Fibroblast of villous mesenchyme (primary cell): ENCODE measurements at regions not wholly inside any gene's neighbourhood (a gene's known extent, or its start where the extent isn't known, plus 50 kb on each side); places are given as distances from the start of the nearest gene placed in this dataset.

ENCODE experiments used
- DNase-seq: peaks from one replicate; pipeline ENCODE4 v3.0.0-alpha.2; 2010; ENCODE audit warnings: low read depth
- H3K4me3 ChIP-seq: 2 replicates; pipeline ENCODE4 v1.5.1; 2011; ENCODE audit warnings: low read depth, mild to moderate bottlenecking, low read length
- TF ChIP-seq, protein P1 (sequence below): IDR thresholded peaks from 2 replicates; pipeline ENCODE4 v1.5.1; 2012; ENCODE audit warnings: low read depth, mild to moderate bottlenecking, low read length; ENCODE audit not compliant: insufficient read depth

DNA sequence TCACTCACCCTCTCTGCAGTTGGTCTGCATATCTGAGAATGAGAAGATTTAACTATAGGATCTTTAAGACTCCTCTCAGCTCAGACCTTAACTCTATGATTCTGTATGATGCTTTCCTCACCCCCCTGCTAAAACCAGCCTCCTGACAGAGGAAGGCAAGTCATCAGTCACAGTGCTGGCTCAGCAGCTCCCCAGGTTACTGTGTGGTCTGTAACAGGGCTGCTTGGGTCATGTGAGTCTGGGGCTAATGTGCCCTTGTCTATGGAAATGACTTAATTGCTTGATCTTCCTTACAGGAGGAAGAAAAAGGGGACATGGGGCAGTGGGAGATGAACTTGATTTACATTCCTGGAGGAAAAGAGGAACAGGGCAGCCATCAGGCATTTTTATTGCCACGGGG lies 625.6 kb downstream of the PTPRU start:
- DNase-seq, result no peak
- H3K4me3 ChIP-seq, result no peak overlapping the region
- TF ChIP-seq, protein P1, sequence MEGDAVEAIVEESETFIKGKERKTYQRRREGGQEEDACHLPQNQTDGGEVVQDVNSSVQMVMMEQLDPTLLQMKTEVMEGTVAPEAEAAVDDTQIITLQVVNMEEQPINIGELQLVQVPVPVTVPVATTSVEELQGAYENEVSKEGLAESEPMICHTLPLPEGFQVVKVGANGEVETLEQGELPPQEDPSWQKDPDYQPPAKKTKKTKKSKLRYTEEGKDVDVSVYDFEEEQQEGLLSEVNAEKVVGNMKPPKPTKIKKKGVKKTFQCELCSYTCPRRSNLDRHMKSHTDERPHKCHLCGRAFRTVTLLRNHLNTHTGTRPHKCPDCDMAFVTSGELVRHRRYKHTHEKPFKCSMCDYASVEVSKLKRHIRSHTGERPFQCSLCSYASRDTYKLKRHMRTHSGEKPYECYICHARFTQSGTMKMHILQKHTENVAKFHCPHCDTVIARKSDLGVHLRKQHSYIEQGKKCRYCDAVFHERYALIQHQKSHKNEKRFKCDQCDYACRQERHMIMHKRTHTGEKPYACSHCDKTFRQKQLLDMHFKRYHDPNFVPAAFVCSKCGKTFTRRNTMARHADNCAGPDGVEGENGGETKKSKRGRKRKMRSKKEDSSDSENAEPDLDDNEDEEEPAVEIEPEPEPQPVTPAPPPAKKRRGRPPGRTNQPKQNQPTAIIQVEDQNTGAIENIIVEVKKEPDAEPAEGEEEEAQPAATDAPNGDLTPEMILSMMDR, result no peak

DNA sequence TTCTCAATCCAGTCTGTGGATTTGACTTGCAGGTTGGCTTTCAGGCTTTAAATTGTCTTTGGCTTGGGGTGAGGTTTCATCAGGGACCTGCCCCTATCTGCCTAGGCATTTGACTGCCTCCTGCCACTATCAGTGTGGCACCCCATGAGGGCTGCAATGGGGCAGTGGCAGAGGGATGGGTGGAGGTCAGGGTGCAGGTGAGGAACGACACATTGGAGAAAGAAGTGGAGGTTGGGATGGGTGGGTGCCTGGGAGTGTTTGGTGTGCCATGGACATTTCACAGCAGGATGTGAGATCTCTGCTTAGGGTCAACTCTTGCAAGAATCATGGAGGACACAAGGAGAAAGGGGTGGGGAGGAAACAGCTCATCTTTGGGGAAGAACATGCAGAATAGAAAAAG lies 625.1 kb downstream of the PTPRU start:
- no peak overlapping the region for H3K4me3 ChIP-seq
- DNase-seq, result no peak
- TF ChIP-seq, protein P1, result no peak

DNA sequence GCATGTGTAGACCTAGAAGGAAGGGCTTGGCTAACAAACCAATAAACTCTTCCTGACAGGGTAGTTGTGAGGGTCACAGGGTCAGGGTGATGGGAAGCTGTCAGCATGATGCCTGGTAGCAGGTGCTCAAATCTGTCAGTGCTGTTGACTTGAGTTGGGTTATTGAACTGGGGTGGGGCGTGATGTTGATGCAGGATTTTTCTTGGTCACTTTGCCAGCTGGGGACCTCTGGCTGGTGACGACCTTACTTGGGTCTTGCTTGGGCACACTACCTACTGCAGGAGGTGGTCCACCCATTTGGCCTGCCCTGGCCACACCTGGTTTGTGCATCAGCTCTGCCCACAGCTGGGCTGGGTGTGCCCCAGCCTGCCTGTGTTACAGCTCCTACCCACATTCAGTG lies 624.4 kb downstream of the PTPRU start:
- DNase-seq, result no peak
- TF ChIP-seq, protein P1, result no peak
- H3K4me3 ChIP-seq, result no peak overlapping the region

DNA sequence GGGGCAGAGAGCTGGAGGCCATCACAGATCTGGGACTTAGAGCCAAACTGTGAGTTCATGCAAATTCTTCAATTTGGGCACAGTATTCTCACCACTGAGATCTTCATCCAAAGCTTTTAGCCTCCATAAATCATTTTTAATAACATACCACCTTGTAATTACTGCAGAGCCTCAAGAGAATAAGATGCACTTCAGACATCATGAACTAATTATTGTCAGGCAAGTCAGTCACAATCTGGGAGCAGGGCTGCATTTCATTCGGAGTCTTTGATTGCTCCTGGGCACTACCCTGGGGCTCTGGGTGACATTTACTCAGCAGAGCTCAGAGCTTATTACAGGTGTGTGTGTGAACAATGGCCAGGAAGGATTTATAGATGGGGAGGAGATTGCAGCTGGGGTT lies 623.7 kb downstream of the PTPRU start:
- TF ChIP-seq, protein P1, result no peak
- no peak for DNase-seq
- H3K4me3 ChIP-seq, result no peak overlapping the region

DNA sequence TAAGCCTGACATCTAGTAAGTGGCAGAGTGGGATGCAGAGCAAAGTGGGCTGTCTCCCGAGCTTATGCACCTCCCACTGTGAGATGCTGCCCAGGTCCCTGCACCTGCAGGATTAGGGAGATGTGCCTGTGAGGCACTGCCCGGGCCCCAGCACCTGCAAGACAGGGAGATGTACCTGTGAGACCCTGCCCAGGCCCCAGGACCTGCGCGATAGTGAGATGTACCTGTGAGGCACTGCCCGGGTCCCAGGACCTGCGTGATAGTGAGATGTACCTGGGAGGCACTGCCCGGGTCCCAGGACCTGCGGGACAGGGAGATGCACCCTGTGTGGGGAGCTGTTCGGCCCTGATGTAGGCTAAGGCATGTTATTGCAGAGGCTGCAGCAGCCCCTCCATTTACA lies 622.8 kb downstream of the PTPRU start:
- H3K4me3 ChIP-seq, result no peak overlapping the region
- no peak for DNase-seq
- TF ChIP-seq, protein P1, result no peak

DNA sequence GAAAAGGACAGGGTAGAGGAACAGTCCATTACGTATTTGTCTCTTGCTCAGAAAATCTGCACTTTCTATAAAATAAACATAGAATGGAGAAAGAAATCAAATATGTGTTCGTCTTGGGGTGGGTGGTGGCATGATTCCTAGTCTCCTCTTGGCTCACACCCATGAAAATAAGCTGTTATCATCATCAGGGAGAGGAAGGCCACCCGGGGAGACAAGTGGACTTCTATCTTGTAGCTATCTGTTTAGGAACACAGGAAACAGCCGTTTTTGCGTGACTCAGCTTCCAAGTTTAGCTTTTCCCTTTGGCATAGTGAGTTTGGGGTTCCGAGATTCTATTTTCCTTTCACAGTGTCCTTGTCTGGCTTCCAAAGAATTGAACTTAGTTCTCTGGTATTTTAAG lies 622.3 kb downstream of the PTPRU start:
- TF ChIP-seq, protein P1, result no peak
- H3K4me3 ChIP-seq, result no peak overlapping the region
- DNase-seq, result no peak

DNA sequence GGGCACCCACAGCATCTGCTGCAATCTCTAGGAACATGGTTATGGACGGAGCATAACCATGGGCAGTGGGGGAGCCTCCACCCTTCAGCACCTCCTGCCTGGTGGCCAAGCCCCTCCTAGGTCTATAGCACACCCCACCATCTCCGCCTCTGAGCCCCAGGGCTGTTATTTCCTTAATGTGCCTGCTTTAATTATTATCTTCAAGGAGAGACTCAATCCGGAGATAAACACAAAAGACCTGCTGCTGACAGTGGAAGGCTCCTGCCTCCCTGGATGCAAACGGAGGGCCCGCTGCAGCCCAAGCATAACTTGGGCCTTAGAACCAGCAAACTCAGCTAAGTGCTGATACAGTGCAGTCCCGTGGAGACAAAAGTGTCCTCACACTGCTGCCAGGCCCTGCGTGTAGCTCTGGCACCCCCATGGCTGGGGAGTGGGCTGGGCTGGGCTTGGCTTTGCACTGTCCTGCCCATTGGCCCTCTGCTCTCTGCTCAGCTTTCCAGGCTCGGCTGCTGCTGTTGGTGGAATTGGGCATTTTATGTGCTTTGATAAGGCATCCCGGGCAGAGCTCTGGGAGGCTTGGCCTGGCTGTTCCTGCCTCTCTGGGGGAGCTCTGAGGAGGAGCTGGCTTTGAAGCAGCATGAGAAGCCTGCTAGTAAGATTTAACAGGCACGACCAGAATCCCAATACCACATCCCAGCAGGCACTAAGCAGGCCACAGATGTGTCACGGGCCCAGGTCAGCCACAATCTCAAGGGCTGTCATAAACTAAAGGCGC lies 620.2 kb downstream of the PTPRU start:
- H3K4me3 ChIP-seq, result no peak overlapping the region
- no peak for DNase-seq
- TF ChIP-seq, protein P1, result no peak
